ENCODE measurements at regions not wholly inside any gene's neighbourhood (a gene's known extent, or its start where the extent isn't known, plus 50 kb on each side); places are given as distances from the start of the nearest gene placed in this dataset.
A peak's percentile ranks its signal among the peaks of the same experiment; 100 is the strongest.

DNA sequence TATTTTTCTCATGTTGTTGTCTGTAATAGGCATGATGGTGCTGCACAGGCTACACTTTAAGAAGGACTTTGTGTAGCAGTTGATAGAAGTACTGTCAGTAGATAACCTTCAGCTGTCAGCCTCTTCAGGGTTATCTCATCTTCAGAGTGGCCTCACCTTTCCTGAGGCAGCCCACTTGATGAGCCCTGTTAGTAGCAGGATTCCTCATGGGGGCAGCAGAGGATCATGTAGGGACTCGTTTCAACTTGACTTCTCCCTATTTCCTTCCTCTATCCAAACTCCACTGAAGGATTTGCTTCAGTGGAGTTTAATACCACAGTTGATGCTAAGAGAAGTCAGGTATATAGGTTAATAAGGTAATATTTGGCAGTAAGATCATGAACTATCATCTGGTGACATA lies 530.3 kb upstream of the FSIP2 start:
- CTCF ChIA-PET (ENCODE audit: low intra/inter-chr PET ratio), result no interaction called here
- TF ChIP-seq ZNF696 (CRISPR knock-in tag; conservative IDR thresholded peaks at IDR 0.05) (no peak), RAD21 (CRISPR knock-in tag; conservative IDR thresholded peaks at IDR 0.05 in 1 of 2, IDR thresholded peaks at IDR 0.05 in 1 of 2) (peak in 1 of 2 experiments; percentile 21; a peak in 2 of 4 replicates), ZNF133 (CRISPR knock-in tag; IDR thresholded peaks at IDR 0.05) (no peak), MBD2 (IDR thresholded peaks at IDR 0.05; ENCODE audit: borderline replicate concordance, low read depth) (no peak), RFX7 (CRISPR knock-in tag; IDR thresholded peaks at IDR 0.05) (no peak), COPS2 (conservative IDR thresholded peaks at IDR 0.05) (no peak), CTCF (IDR thresholded peaks at IDR 0.05 in 2 of 3, conservative IDR thresholded peaks at IDR 0.05 in 1 of 3; ENCODE audit: insufficient read depth in 2 of 3, low read depth in 1 of 3, low read length in 3 of 3) (0 out of 6 replicates have a peak, but pooled peaks of 1 of the 3 experiments have one; percentile 10), ATF1 (CRISPR knock-in tag; IDR thresholded peaks at IDR 0.05) (no peak), ATF1 (tag; IDR thresholded peaks at IDR 0.05) (no peak)
- POLR2A ChIA-PET, result no interaction called here
- BruUV-seq (replicated peaks), result no TSS peak
- Histone ChIP-seq H3K27ac (ENCODE audit: extremely low read depth, low read depth, low read length) (no peak overlapping the region), H3K9ac (ENCODE audit: insufficient read depth in 1 of 2, low read depth in 2 of 2, low read length in 2 of 2) (no peak overlapping the region), H3K4me3 (no peak overlapping the region), H3K9me1 (ENCODE audit: control insufficient read depth, insufficient read depth, low read length) (no peaks in the 10 kb centered on the region), H3K27me3 (ENCODE audit: control insufficient read depth in 2 of 2, insufficient read depth in 2 of 2, low read length in 2 of 2) (no peaks in the 10 kb centered on the region), H4K20me1 (replicated peaks; ENCODE audit: control insufficient read depth, insufficient read depth, low read length) (no peaks in the 10 kb centered on the region), H2AFZ (ENCODE audit: low read depth, low read length) (no peak overlapping the region), H3K9me3 (replicated peaks; ENCODE audit: control insufficient read depth, insufficient read depth, low read depth, low read length) (no peaks in the 10 kb centered on the region), H3K4me2 (ENCODE audit: insufficient read depth, low read length) (no peak overlapping the region), H3K4me1 (replicated peaks in 1 of 2; ENCODE audit: control insufficient read depth in 2 of 2, insufficient read depth in 2 of 2, low read length in 2 of 2) (no peaks in the 10 kb centered on the region), H3K36me3 (ENCODE audit: control insufficient read depth, insufficient read depth, low read length) (no peaks in the 10 kb centered on the region), H3K79me2 (ENCODE audit: control insufficient read depth, insufficient read depth, low read length) (no peaks in the 10 kb centered on the region)
- DNase-seq (ENCODE audit: extremely low read depth in 1 of 4, low spot score in 3 of 4) (peak in 2 of 4 experiments; percentile 5 to 6), ATAC-seq (no peak), FAIRE-seq (no peak)
- intact Hi-C loops (cut with micrococcal nuclease), result no loop called here
- 0% methylated on average over 1 of the region's 1 CpG for WGBS (ENCODE audit: insufficient coverage, low coverage, missing lambda C conversion rate)
- in situ Hi-C loops (cut with MboI), result no loop called here
